H1 (cell line): ENCODE measurements at regions not wholly inside any gene's neighbourhood (a gene's known extent, or its start where the extent isn't known, plus 50 kb on each side); places are given as distances from the start of the nearest gene placed in this dataset.

Source experiments
- CTCF ChIA-PET: fragments of 300-600 bp; sonication (Branson Sonifier 250); formaldehyde crosslinking; loops from one replicate; lab custom pipeline; 2021; ENCODE audit not compliant: partially characterized antibody; lab: Charles Lee
- POLR2A ChIA-PET: fragments of 300-600 bp; sonication (Branson Sonifier 250); formaldehyde crosslinking; loops from one replicate; lab custom pipeline; 2021; ENCODE audit warnings: inconsistent platforms; ENCODE audit not compliant: partially characterized antibody; lab: Charles Lee
- DNase-seq, 2 experiments: peaks; one replicate each; pipeline versions ENCODE4 v3.0.0 to v3.0.0-alpha.2; 2010 to 2022; ENCODE audit warnings: low spot score in 2 of 2, low read depth in 1 of 2, mixed read lengths in 1 of 2
- FAIRE-seq: peaks from 2 replicates; lab custom pipeline; 2011; peaks lifted over from hg19 to GRCh38; lab: Jason Lieb, UNC
- H2AFZ ChIP-seq: 2 replicates; pipeline ENCODE4 v1.8.1; 2012; ENCODE audit warnings: low read length, inconsistent platforms
- H2AK5ac ChIP-seq: 2 replicates; pipeline ENCODE4 v1.6.1; 2013; ENCODE audit warnings: low read depth, low read length
- H2BK120ac ChIP-seq: replicated peaks from 2 replicates; pipeline ENCODE3; 2013; ENCODE audit warnings: low read depth, low read length, inconsistent platforms
- H2BK12ac ChIP-seq: 2 replicates; pipeline ENCODE4 v1.6.1; 2013; ENCODE audit warnings: low read depth, low read length
- H2BK15ac ChIP-seq: 2 replicates; pipeline ENCODE4 v1.6.1; 2013; ENCODE audit warnings: low read length
- H2BK20ac ChIP-seq: 2 replicates; pipeline ENCODE4 v1.6.1; 2013; ENCODE audit warnings: low read length
- H2BK5ac ChIP-seq: 2 replicates; pipeline ENCODE4 v1.6.1; 2013; ENCODE audit warnings: low read depth, low read length
- H3K14ac ChIP-seq: 2 replicates; pipeline ENCODE4 v1.6.1; 2013; ENCODE audit warnings: inconsistent platforms; ENCODE audit not compliant: insufficient read length
- H3K18ac ChIP-seq: 2 replicates; pipeline ENCODE4 v1.6.1; 2013; ENCODE audit warnings: low read length; ENCODE audit errors: extremely low read depth
- H3K23ac ChIP-seq: 2 replicates; pipeline ENCODE4 v1.6.1; 2013; ENCODE audit warnings: inconsistent platforms; ENCODE audit not compliant: insufficient read length
- H3K23me2 ChIP-seq: 2 replicates; pipeline ENCODE4 v1.6.1; 2013; ENCODE audit warnings: low read depth, low read length
- H3K27ac ChIP-seq: 2 replicates; pipeline ENCODE4 v1.6.1; 2011; ENCODE audit warnings: low read depth, low read length, inconsistent platforms
- H3K27me3 ChIP-seq, 4 experiments: replicated peaks in 1 of 4; 1 replicate in 1 of 4; 2 replicates in 3 of 4; pipeline versions ENCODE4 v1.6.1 to v1.8.1; 2011 to 2013; ENCODE audit warnings: low read length in 3 of 4, mild to moderate bottlenecking in 3 of 4, inconsistent platforms in 2 of 4, mixed read lengths in 2 of 4, moderate library complexity in 1 of 4; ENCODE audit not compliant: control insufficient read depth in 3 of 4, insufficient read depth in 3 of 4; ENCODE audit errors: extremely low read depth in 1 of 4
- H3K36me3 ChIP-seq, 4 experiments: 2 replicates each; pipeline versions ENCODE4 v1.6.1 to v1.8.1; 2011 to 2013; ENCODE audit warnings: mild to moderate bottlenecking in 4 of 4, low read length in 3 of 4, moderate library complexity in 2 of 4, control low read depth in 1 of 4, inconsistent platforms in 1 of 4; ENCODE audit not compliant: insufficient read depth in 4 of 4, control insufficient read depth in 2 of 4
- H3K4ac ChIP-seq: replicated peaks from 2 replicates; pipeline ENCODE3; 2013; ENCODE audit warnings: low read length, low read depth, mixed read lengths, inconsistent platforms; ENCODE audit not compliant: insufficient read length
- H3K4me1 ChIP-seq, 4 experiments: replicated peaks in 1 of 4; 1 replicate in 1 of 4; 2 replicates in 3 of 4; pipeline versions ENCODE4 v1.6.1 to v1.8.1; 2011 to 2013; ENCODE audit warnings: low read length in 3 of 4, inconsistent platforms in 2 of 4, mixed read lengths in 1 of 4; ENCODE audit not compliant: insufficient read depth in 4 of 4, control insufficient read depth in 3 of 4
- H3K4me2 ChIP-seq, 2 experiments: 2 replicates each; pipeline versions ENCODE4 v1.6.1 to v1.8.1; 2011 to 2013; ENCODE audit warnings: low read depth in 2 of 2, low read length in 2 of 2, control low read depth in 1 of 2, inconsistent platforms in 1 of 2, mild to moderate bottlenecking in 1 of 2; ENCODE audit not compliant: insufficient read depth in 1 of 2
- H3K4me3 ChIP-seq, 4 experiments: fragments of 200-600, 300-600 bp in 1 of 4; sonication (generic), shearing (Covaris generic), sonication (Bioruptor Twin) in 1 of 4; 2 replicates each; pipeline versions ENCODE4 v1.5.1 to v1.8.1; 2011 to 2016; ENCODE audit warnings: low read length in 4 of 4, low read depth in 3 of 4, control low read depth in 2 of 4, inconsistent platforms in 2 of 4, mild to moderate bottlenecking in 2 of 4, mixed read lengths in 1 of 4, moderate library complexity in 1 of 4; ENCODE audit not compliant: insufficient read depth in 2 of 4; ENCODE audit errors: extremely low read depth in 1 of 4
- H3K56ac ChIP-seq: replicated peaks from 2 replicates; pipeline ENCODE3; 2013; ENCODE audit warnings: low read depth, mild to moderate bottlenecking, mixed read lengths, low read length, inconsistent platforms; ENCODE audit not compliant: insufficient read length
- H3K79me1 ChIP-seq: 2 replicates; pipeline ENCODE4 v1.6.1; 2013; ENCODE audit warnings: low read depth, low read length, control low read depth
- H3K79me2 ChIP-seq, 2 experiments: 2 replicates each; pipeline versions ENCODE4 v1.6.1 to v1.8.1; 2012 to 2013; ENCODE audit warnings: low read length in 2 of 2, mild to moderate bottlenecking in 2 of 2, inconsistent platforms in 1 of 2; ENCODE audit not compliant: insufficient read depth in 2 of 2, control insufficient read depth in 1 of 2
- H3K9ac ChIP-seq, 4 experiments: replicated peaks in 1 of 4; 1 replicate in 1 of 4; 2 replicates in 3 of 4; pipeline versions ENCODE4 v1.6.1 to v1.8.1; 2011 to 2013; ENCODE audit warnings: low read depth in 3 of 4, low read length in 3 of 4, control low read depth in 2 of 4, mild to moderate bottlenecking in 2 of 4, moderate library complexity in 2 of 4, inconsistent platforms in 1 of 4; ENCODE audit errors: extremely low read depth in 1 of 4
- H3K9me3 ChIP-seq, 2 experiments: 2 replicates each; pipeline versions ENCODE4 v1.6.1 to v1.8.1; 2012 to 2013; ENCODE audit warnings: mild to moderate bottlenecking in 2 of 2, moderate library complexity in 2 of 2, control low read depth in 1 of 2, inconsistent platforms in 1 of 2, low read depth in 1 of 2, low read length in 1 of 2, mixed read lengths in 1 of 2; ENCODE audit not compliant: insufficient read depth in 2 of 2
- H4K20me1 ChIP-seq, 2 experiments: replicated peaks in 1 of 2; 2 replicates each; pipeline versions ENCODE3 to v1.8.1; 2011 to 2013; ENCODE audit warnings: inconsistent platforms in 2 of 2, low read length in 2 of 2, mild to moderate bottlenecking in 1 of 2; ENCODE audit not compliant: insufficient read depth in 2 of 2, control insufficient read depth in 1 of 2
- H4K5ac ChIP-seq: 2 replicates; pipeline ENCODE4 v1.6.1; 2013; ENCODE audit warnings: low read length, low read depth, mixed read lengths, inconsistent platforms; ENCODE audit not compliant: insufficient read length
- H4K8ac ChIP-seq: 2 replicates; pipeline ENCODE4 v1.8.0; 2013; ENCODE audit warnings: mild to moderate bottlenecking, moderate library complexity, low read length, inconsistent platforms; ENCODE audit not compliant: insufficient read depth; ENCODE audit errors: extremely low read depth
- H4K91ac ChIP-seq: replicated peaks from 2 replicates; pipeline ENCODE3; 2013; ENCODE audit warnings: low read length, mixed read lengths, inconsistent platforms; ENCODE audit not compliant: insufficient read length
- EGR1 ChIP-seq: IDR thresholded peaks from 2 replicates; pipeline ENCODE4 v1.6.1; 2011; ENCODE audit warnings: low read depth, low read length, borderline replicate concordance
- GTF2F1 ChIP-seq: IDR thresholded peaks from 2 replicates; pipeline ENCODE4 v1.6.1; 2012; ENCODE audit warnings: low read depth, low read length, improper control_type of control experiment, borderline replicate concordance
- KDM4A ChIP-seq: IDR thresholded peaks from one replicate; pipeline ENCODE4 v1.7.1; 2012; ENCODE audit warnings: low read depth, mild to moderate bottlenecking, moderate library complexity, low read length, inconsistent platforms; ENCODE audit not compliant: severe bottlenecking
- NRF1 ChIP-seq: IDR thresholded peaks from 2 replicates; pipeline ENCODE4 v1.6.1; 2011; ENCODE audit warnings: mild to moderate bottlenecking, low read depth, low read length, improper control_type of control experiment
- POLR2A ChIP-seq, 2 experiments: IDR thresholded peaks; 1 replicate in 1 of 2; 2 replicates in 1 of 2; pipeline ENCODE4 v1.6.1; 2011; ENCODE audit warnings: low read depth in 2 of 2, low read length in 2 of 2, mild to moderate bottlenecking in 2 of 2; ENCODE audit errors: control extremely low read depth in 1 of 2
- RBBP5 ChIP-seq: IDR thresholded peaks from 2 replicates; pipeline ENCODE4 v1.7.1; 2012; ENCODE audit warnings: low read depth, mild to moderate bottlenecking, inconsistent platforms, low read length, moderate library complexity, borderline replicate concordance
- SAP30 ChIP-seq: fragments of 300-600 bp; sonication (generic); IDR thresholded peaks from 2 replicates; pipeline ENCODE4 v1.7.1; 2012; ENCODE audit warnings: low read length, moderate library complexity, mild to moderate bottlenecking, inconsistent platforms; ENCODE audit not compliant: insufficient read depth, insufficient replicate concordance
- SIN3A ChIP-seq, 2 experiments: IDR thresholded peaks in 1 of 2; conservative IDR thresholded peaks in 1 of 2; 2 replicates each; pipeline ENCODE4 v1.6.1; 2011 to 2012; ENCODE audit warnings: low read length in 2 of 2, improper control_type of control experiment in 1 of 2, low read depth in 1 of 2, mild to moderate bottlenecking in 1 of 2
- SIRT6 ChIP-seq: IDR thresholded peaks from one replicate; pipeline ENCODE4 v1.7.1; 2012; ENCODE audit warnings: low read length, inconsistent platforms
- SIX5 ChIP-seq: IDR thresholded peaks from 2 replicates; pipeline ENCODE4 v1.6.1; 2011; ENCODE audit warnings: mild to moderate bottlenecking, low read depth, low read length
- SUZ12 ChIP-seq: fragments of 200-600 bp; sonication (generic); IDR thresholded peaks from 2 replicates; pipeline ENCODE4 v1.6.1; 2012; ENCODE audit warnings: mild to moderate bottlenecking, inconsistent platforms, low read length, moderate library complexity, mixed read lengths
- ZNF274 ChIP-seq: IDR thresholded peaks from 2 replicates; pipeline ENCODE4 v1.7.0; 2012; ENCODE audit warnings: low read length, borderline replicate concordance; ENCODE audit errors: extremely low read depth
- WGBS, 2 experiments: shearing (Covaris generic) in 1 of 2; methylation state at CpG; one replicate each; pipeline versions ENCODE4 v1.1.6 to v1.1.7; 2013 to 2015; ENCODE audit warnings: low lambda C conversion rate in 2 of 2, mixed read lengths in 2 of 2, inconsistent platforms in 1 of 2, low coverage in 1 of 2, missing lambda C conversion rate in 1 of 2; ENCODE audit not compliant: insufficient replicate concordance in 2 of 2, insufficient coverage in 1 of 2, insufficient read length in 1 of 2; ENCODE audit errors: extremely low coverage in 1 of 2, missing lambda C conversion rate in 1 of 2; 5-methylcytosine and 5-hydroxymethylcytosine counted together

DNA sequence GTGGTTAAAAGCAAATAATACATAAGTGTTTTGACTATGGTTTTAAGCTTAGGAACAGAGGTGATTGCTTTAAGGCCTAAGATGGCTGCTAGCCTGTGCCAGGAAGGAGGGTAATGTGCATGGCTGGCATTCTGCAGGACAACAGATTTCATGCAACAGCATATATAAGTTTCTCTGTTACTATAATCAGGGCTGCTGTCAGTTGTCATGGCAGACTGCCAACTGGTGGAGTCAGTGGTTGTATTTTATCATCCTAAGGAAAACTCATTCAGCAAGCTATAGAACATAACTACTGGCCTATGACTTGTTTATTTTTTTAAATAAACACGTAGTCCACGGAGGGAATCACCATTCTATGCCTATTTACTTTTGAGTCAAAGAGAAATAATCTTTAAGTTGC is 77.7 kb upstream of the DCAF8L1 start:
- FAIRE-seq (no peak), DNase-seq (no peak)
- Histone ChIP-seq H3K27me3 (no peaks in the 10 kb centered on the region), H3K79me1 (no peaks in the 10 kb centered on the region), H2BK20ac (no peak overlapping the region), H3K4me1 (no peaks in the 10 kb centered on the region), H2BK120ac (no peak overlapping the region), H3K23me2 (no peaks in the 10 kb centered on the region), H3K14ac (no peak overlapping the region), H3K9me3 (no peaks in the 10 kb centered on the region), H3K4me3 (no peak overlapping the region), H4K20me1 (no peaks in the 10 kb centered on the region), H3K9ac (no peak overlapping the region), H2BK12ac (no peak overlapping the region), H3K79me2 (no peaks in the 10 kb centered on the region), H3K27ac (no peak overlapping the region), H3K56ac (no peak overlapping the region), H3K23ac (no peak overlapping the region), H3K4ac (no peak overlapping the region), H3K18ac (no peak overlapping the region), H2BK5ac (no peak overlapping the region), H4K5ac (no peak overlapping the region), H2AK5ac (no peak overlapping the region), H4K8ac (no peak overlapping the region), H2BK15ac (no peak overlapping the region), H2AFZ (no peak overlapping the region), H4K91ac (no peak overlapping the region), H3K36me3 (no peaks in the 10 kb centered on the region), H3K4me2 (no peak overlapping the region)
- WGBS, 2 experiments: 88% methylated on average over 2 of the region's 2 CpGs; no CpG with 5 or more reads in 1 of the 2 experiments
- TF ChIP-seq GTF2F1 (no peak), ZNF274 (no peak), NRF1 (no peak), POLR2A (IDR thresholded peaks at IDR 0.05; ENCODE audit: control extremely low read depth in 1 of 2, low read depth in 2 of 2, low read length in 2 of 2) (no peak), SIX5 (no peak), SUZ12 (no peak), RBBP5 (no peak), KDM4A (no peak), EGR1 (no peak), SIRT6 (no peak), SIN3A (conservative IDR thresholded peaks at IDR 0.05 in 1 of 2, IDR thresholded peaks at IDR 0.05 in 1 of 2; ENCODE audit: low read depth in 1 of 2, low read length in 2 of 2) (no peak), SAP30 (no peak)
- POLR2A ChIA-PET: no interaction called here
- CTCF ChIA-PET: no interaction called here
